Choroid plexus epithelial cell (primary cell): ENCODE measurements at regions not wholly inside any gene's neighbourhood (a gene's known extent, or its start where the extent isn't known, plus 50 kb on each side); places are given as distances from the start of the nearest gene placed in this dataset.

ENCODE experiments used
- DNase-seq: peaks from one replicate; pipeline ENCODE4 v3.0.0-alpha.2; 2010; ENCODE audit warnings: low read depth
- H3K4me3 ChIP-seq: 2 replicates; pipeline ENCODE4 v1.5.1; 2011; ENCODE audit warnings: low read depth, mild to moderate bottlenecking, control low read depth, low read length, moderate library complexity
- CTCF ChIP-seq: conservative IDR thresholded peaks from 2 replicates; pipeline ENCODE4 v1.5.1; 2011; ENCODE audit warnings: low read depth, mild to moderate bottlenecking, control low read depth, inconsistent platforms, low read length, moderate library complexity

GRCh38 chr13:44660050-44660449 lies 83.9 kb upstream of the TSC22D1 start:
- TF ChIP-seq CTCF: no peak
- no peak overlapping the region for H3K4me3 ChIP-seq
- no peak for DNase-seq

DNA sequence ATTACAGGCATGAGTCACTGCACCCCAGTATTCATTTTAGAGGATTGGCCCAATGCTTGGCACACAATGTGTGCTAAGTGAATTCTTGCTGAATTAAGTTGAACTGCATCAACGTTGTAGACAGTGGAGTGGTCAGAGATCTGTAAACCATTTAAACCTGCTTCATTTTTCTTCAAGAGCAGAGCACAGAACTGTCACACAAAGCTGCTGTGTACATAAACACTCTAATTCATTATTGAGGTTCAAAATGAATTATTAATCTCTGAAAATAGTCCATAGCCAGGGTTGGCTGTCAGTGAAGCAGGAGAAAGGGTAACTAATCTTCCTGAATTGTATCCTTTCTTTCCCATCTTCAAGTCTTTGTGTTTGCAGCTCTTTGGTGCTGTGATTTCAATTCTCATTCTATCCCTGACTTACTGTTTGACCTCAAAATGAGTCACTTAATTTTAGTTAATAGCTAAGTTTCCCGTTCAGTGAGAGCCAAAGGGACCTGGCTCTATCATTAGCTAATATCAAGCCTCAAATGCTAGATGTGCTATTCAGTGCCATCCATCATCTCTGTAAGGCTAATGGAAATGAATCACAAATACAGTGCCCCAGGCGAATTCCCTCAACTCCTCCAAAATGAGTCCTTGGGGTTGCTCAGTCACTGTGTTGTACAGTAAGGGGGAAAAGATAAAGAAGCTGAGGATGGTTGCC lies 77.0 kb upstream of the TSC22D1 start:
- DNase-seq: no peak
- no peak overlapping the region for H3K4me3 ChIP-seq

GRCh38 chr13:44652168-44652567 lies 76.0 kb upstream of the TSC22D1 start:
- TF ChIP-seq CTCF: no peak
- no peak overlapping the region for H3K4me3 ChIP-seq
- no peak for DNase-seq

More for the DNA sequence above, 77.0 kb upstream of the TSC22D1 start:
- no peak for TF ChIP-seq CTCF

DNA sequence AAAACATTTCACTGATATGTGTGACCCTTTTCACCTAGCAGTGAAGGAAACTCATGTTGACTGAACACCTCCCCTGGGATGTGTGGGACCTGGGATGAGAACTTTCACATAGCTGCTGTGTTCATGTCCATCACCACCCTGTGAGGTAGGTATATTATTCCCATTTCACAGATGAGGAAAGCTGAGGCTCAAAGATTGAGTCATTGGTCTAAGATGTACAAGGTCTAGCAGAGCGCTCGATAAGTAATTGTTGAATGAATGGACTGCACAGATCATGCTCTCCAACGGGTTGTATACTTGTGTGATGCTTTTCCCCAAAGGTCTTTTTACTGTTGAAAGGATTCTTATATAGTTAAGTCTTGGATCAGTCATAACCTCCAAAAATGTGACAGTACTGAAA lies 75.6 kb upstream of the TSC22D1 start:
- no peak for DNase-seq
- H3K4me3 ChIP-seq: no peak overlapping the region
- no peak for TF ChIP-seq CTCF

- no peak for DNase-seq
- H3K4me3 ChIP-seq: no peak overlapping the region
- TF ChIP-seq CTCF: peak; percentile 32
Observed at GRCh38 chr13:44651209-44651608, 75.1 kb upstream of the TSC22D1 start.

- DNase-seq: no peak
- H3K4me3 ChIP-seq: no peak overlapping the region
- TF ChIP-seq CTCF: no peak
Observed at GRCh38 chr13:44649834-44650233, 73.7 kb upstream of the TSC22D1 start.

DNA sequence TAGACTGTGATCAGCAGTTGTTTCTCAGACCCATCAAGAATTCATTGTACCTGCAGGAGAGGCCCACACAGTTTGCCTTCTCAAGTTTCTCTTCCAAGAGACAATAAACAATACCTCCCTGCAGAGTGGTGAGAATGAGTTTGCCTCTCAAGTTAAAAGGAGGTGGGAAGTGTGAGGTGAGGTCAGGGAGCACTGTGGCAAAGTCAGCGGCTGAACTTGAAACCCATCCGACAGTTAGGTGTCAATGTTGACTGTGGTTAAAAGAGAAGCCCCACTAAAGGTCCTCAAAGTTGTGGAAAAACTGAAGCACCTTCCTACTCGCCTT lies 72.9 kb upstream of the TSC22D1 start:
- no peak for TF ChIP-seq CTCF
- no peak overlapping the region for H3K4me3 ChIP-seq
- no peak for DNase-seq
